ENCODE measurements at regions not wholly inside any gene's neighbourhood (a gene's known extent, or its start where the extent isn't known, plus 50 kb on each side); places are given as distances from the start of the nearest gene placed in this dataset.
A peak's percentile ranks its signal among the peaks of the same experiment; 100 is the strongest.

DNA sequence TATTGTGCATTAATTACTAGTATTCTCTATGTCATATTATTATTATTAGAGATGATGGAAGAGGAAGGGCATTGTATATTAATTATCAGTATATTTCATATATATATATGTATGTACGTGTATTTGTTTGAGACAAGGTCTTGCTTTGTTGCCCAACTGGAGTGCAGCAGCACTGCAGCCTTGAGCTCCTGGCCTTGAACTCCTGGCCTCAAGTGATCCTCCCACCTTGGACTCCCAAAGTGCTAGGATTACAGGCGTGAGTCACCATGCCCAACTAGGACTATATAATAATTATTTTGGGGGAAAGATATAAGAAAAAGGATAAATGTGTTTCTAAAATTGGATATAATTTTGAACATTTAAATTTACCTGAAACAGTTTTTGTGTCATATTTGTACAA lies 63.2 kb upstream of the USP24 start:
- intact Hi-C loops (cut with micrococcal nuclease; ENCODE audit: unreplicated experiment): loop anchor here (5.0 kb wide), 1 partner anchor 206 kb away; no protein-coding TSS in a partner anchor
- no peaks in the 10 kb centered on the region for H3K27me3 ChIP-seq (ENCODE audit: insufficient read depth, low read depth)
- no peaks in the 10 kb centered on the region for H3K9me2 ChIP-seq (ENCODE audit: insufficient read depth)
- CTCF ChIA-PET: interaction anchor here (1.0 kb wide), 2 partner anchors 65 to 78 kb away, joined by 3 read pairs; no protein-coding TSS in a partner anchor
- TF ChIP-seq, protein P1, sequence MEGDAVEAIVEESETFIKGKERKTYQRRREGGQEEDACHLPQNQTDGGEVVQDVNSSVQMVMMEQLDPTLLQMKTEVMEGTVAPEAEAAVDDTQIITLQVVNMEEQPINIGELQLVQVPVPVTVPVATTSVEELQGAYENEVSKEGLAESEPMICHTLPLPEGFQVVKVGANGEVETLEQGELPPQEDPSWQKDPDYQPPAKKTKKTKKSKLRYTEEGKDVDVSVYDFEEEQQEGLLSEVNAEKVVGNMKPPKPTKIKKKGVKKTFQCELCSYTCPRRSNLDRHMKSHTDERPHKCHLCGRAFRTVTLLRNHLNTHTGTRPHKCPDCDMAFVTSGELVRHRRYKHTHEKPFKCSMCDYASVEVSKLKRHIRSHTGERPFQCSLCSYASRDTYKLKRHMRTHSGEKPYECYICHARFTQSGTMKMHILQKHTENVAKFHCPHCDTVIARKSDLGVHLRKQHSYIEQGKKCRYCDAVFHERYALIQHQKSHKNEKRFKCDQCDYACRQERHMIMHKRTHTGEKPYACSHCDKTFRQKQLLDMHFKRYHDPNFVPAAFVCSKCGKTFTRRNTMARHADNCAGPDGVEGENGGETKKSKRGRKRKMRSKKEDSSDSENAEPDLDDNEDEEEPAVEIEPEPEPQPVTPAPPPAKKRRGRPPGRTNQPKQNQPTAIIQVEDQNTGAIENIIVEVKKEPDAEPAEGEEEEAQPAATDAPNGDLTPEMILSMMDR (conservative IDR thresholded peaks at IDR 0.05): no peak
- TF ChIP-seq EZH2 (IDR thresholded peaks at IDR 0.05; ENCODE audit: low read depth): no peak
- POLR2A ChIA-PET (ENCODE audit: unreplicated experiment): no interaction called here
- H3K4me1 ChIP-seq (replicated peaks; ENCODE audit: insufficient read depth): peaks cover 12% of the 10 kb centered on the region
- no peak overlapping the region for H2AFZ ChIP-seq
- BruUV-seq (replicated peaks): no TSS peak
- no peaks in the 10 kb centered on the region for H3K36me3 ChIP-seq (ENCODE audit: low read depth)
- H3K79me2 ChIP-seq (ENCODE audit: low read depth): no peaks in the 10 kb centered on the region
- H3K27ac ChIP-seq: no peak overlapping the region
- no peaks in the 10 kb centered on the region for H4K20me1 ChIP-seq (ENCODE audit: insufficient read depth)
- H3K9me3 ChIP-seq (ENCODE audit: insufficient read depth, low read depth): no peaks in the 10 kb centered on the region
- DNase-seq: no peak
- no peak overlapping the region for H3K4me2 ChIP-seq
- H3F3A ChIP-seq (ENCODE audit: insufficient read depth, low read depth): no peaks in the 10 kb centered on the region
- no peak overlapping the region for H3K4me3 ChIP-seq

DNA sequence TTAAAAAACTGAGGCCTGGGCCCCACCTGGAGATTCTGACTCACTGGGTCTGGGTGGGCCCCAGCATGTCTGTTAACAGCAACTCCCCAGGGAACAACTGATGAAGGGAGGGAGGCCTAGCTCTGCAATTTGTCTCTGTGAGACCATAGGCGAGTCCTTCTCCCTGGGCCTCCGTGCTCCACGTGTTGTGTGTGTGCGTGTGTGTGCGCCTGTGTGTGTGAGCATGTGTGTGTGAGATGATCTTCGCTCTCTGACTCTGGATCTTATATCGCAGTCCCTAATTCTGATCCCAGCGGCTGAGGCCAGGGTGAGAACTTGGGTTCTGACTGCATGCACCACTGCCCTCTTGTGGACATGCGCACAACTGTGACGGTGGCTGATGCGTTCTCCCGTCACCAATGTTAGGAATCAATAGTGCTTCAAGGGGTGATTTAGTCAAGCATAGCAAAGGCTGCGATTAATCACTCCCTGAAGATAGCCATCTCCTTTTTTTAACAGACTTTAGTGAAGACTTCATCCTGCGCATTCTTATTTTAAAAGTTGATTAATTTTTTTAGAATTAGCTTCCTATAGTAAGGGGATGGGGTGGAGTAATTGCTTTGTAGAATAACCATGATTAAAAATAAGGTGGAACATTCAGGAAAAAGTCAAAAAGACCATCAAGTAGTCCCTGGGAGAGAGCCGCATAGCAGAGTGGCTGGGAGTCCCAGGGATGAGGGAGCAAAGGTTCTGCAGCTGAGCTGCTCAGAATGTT lies 62.4 kb upstream of the USP24 start:
- H3K9me3 ChIP-seq (ENCODE audit: insufficient read depth, low read depth): no peaks in the 10 kb centered on the region
- TF ChIP-seq, protein P1 (conservative IDR thresholded peaks at IDR 0.05): peak; percentile 91
- no peak for TF ChIP-seq EZH2 (IDR thresholded peaks at IDR 0.05; ENCODE audit: low read depth)
- intact Hi-C loops (cut with micrococcal nuclease; ENCODE audit: unreplicated experiment): loop anchor here (1.0 to 5.0 kb wide), 4 partner anchors 31 to 205 kb away; no protein-coding TSS in a partner anchor
- no TSS peak for BruUV-seq (replicated peaks)
- peak overlapping the region; percentile 0; the same call in 1 of the 2 replicates for H3K4me2 ChIP-seq
- H4K20me1 ChIP-seq (ENCODE audit: insufficient read depth): no peaks in the 10 kb centered on the region
- POLR2A ChIA-PET (ENCODE audit: unreplicated experiment): interaction anchor here (0.6 kb wide), 1 partner anchor 136 kb away, joined by 3 read pairs; no protein-coding TSS in a partner anchor
- CTCF ChIA-PET: interaction anchor here (1.0 to 1.2 kb wide), 6 partner anchors 31 to 138 kb away, joined by 3 to 8 read pairs (median 3); no protein-coding TSS in a partner anchor
- H3K4me1 ChIP-seq (replicated peaks; ENCODE audit: insufficient read depth): peaks cover 12% of the 10 kb centered on the region
- no peak overlapping the region for H3K27ac ChIP-seq
- no peaks in the 10 kb centered on the region for H3K36me3 ChIP-seq (ENCODE audit: low read depth)
- no peak overlapping the region for H3K4me3 ChIP-seq
- H3K27me3 ChIP-seq (ENCODE audit: insufficient read depth, low read depth): no peaks in the 10 kb centered on the region
- H2AFZ ChIP-seq: no peak overlapping the region
- H3K9me2 ChIP-seq (ENCODE audit: insufficient read depth): no peaks in the 10 kb centered on the region
- no peaks in the 10 kb centered on the region for H3K79me2 ChIP-seq (ENCODE audit: low read depth)
- peak; percentile 60 to 71 for DNase-seq
- H3F3A ChIP-seq (ENCODE audit: insufficient read depth, low read depth): no peaks in the 10 kb centered on the region

GRCh38 chr1:55276671-55277376 lies 61.7 kb upstream of the USP24 start:
- Histone ChIP-seq H3K4me2 (peak overlapping the region; percentile 0; the same call in 1 of the 2 replicates), H3K9me3 (ENCODE audit: insufficient read depth, low read depth) (no peaks in the 10 kb centered on the region), H3F3A (ENCODE audit: insufficient read depth, low read depth) (no peaks in the 10 kb centered on the region), H3K79me2 (ENCODE audit: low read depth) (no peaks in the 10 kb centered on the region), H4K20me1 (ENCODE audit: insufficient read depth) (no peaks in the 10 kb centered on the region), H3K4me1 (replicated peaks; ENCODE audit: insufficient read depth) (peaks cover 12% of the 10 kb centered on the region), H3K4me3 (no peak overlapping the region), H3K27me3 (ENCODE audit: insufficient read depth, low read depth) (no peaks in the 10 kb centered on the region), H3K9me2 (ENCODE audit: insufficient read depth) (no peaks in the 10 kb centered on the region), H3K27ac (no peak overlapping the region), H2AFZ (no peak overlapping the region), H3K36me3 (ENCODE audit: low read depth) (no peaks in the 10 kb centered on the region)
- CTCF ChIA-PET: interaction anchor here (1.0 to 1.2 kb wide), 4 partner anchors 31 to 137 kb away, joined by 3 to 8 read pairs (median 4); no protein-coding TSS in a partner anchor
- BruUV-seq (replicated peaks): no TSS peak
- TF ChIP-seq, protein P1 (conservative IDR thresholded peaks at IDR 0.05): no peak
- TF ChIP-seq EZH2 (IDR thresholded peaks at IDR 0.05; ENCODE audit: low read depth): no peak
- DNase-seq: no peak
- intact Hi-C loops (cut with micrococcal nuclease; ENCODE audit: unreplicated experiment): loop anchor here (1.0 to 5.0 kb wide), 4 partner anchors 31 to 205 kb away; no protein-coding TSS in a partner anchor
- POLR2A ChIA-PET (ENCODE audit: unreplicated experiment): interaction anchor here (0.6 kb wide), 1 partner anchor 136 kb away, joined by 3 read pairs; no protein-coding TSS in a partner anchor
